CD4-positive, alpha-beta T cell treated with Interleukin-6 for 4 hours (primary cell): ENCODE measurements at regions not wholly inside any gene's neighbourhood (a gene's known extent, or its start where the extent isn't known, plus 50 kb on each side); places are given as distances from the start of the nearest gene placed in this dataset.

ENCODE experiments used
- DNase-seq: peaks from one replicate; pipeline ENCODE4 v3.0.0-alpha.2; 2020; ENCODE audit warnings: mixed read lengths

- no peak for DNase-seq
Measured at GRCh38 chr2:147548451-147548850, 296.4 kb upstream of the ACVR2A start.

- DNase-seq: no peak
Measured at GRCh38 chr2:147547440-147547839, 297.4 kb upstream of the ACVR2A start.

DNA sequence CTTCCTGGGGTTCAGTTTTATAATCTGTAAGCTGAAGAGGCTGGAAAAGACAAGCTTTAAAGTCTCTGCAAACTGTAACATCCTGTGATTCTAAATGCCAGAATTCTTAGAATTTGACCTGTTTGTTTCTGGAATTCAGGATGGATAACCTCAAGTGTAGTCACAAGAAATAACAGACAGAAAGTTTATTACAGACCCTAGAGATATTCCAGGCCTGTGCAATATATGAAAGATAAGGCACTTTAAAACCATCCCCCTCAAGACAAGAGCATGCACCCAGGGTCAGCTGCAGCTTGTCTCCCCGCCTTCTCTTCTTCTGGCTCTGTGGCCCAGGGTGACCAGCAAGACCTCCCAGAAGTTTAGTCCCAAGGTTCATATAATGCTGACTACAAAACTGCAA lies 298.7 kb upstream of the ACVR2A start:
- DNase-seq: no peak

DNA sequence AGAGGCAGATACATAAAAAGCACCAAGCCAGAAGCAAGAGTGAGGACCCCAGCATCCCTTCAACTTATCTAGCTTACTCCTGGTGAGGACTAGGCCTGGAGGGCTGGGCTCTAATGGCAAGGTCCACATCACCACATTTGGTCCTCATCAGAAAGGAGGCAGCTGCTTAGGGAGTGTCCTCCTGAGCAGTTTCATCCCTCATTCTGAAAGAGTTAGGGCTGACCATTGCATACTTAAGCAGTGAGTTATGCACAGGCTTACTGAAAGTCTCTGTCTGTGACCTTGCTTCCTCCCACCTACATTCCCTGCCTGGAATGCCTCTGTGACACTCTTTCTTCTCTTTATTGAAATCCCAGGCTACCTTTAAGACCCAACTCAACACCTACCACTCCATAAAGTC lies 301.8 kb upstream of the ACVR2A start:
- DNase-seq: no peak

DNA sequence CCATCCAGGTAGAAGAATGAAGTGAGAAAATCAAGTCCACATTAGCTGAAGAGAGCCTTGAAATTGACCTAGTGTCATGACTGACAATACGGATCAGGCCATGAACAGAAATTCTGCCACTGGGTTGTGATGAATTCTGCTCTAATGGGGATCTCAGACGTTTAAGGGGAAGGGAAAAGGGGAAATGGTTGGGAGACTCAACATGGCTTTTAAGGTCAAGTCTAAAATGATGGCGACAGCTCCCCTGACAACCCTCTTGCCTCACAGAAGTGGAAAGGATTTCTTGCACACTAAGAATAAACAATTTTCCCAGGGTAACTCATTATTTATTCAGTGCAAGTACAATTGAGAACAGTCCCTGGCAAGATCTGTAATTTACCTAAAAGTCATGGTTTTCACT lies 302.5 kb upstream of the ACVR2A start:
- no peak for DNase-seq

GRCh38 chr2:147541314-147541713 lies 303.5 kb upstream of the ACVR2A start:
- no peak for DNase-seq

GRCh38 chr2:147538821-147539220 lies 306.0 kb upstream of the ACVR2A start:
- no peak for DNase-seq

GRCh38 chr2:147538088-147538487 lies 306.7 kb upstream of the ACVR2A start:
- DNase-seq: no peak

GRCh38 chr2:147531269-147531668 lies 313.6 kb upstream of the ACVR2A start:
- no peak for DNase-seq

GRCh38 chr2:147530033-147530432 lies 314.8 kb upstream of the ACVR2A start:
- DNase-seq: no peak

DNA sequence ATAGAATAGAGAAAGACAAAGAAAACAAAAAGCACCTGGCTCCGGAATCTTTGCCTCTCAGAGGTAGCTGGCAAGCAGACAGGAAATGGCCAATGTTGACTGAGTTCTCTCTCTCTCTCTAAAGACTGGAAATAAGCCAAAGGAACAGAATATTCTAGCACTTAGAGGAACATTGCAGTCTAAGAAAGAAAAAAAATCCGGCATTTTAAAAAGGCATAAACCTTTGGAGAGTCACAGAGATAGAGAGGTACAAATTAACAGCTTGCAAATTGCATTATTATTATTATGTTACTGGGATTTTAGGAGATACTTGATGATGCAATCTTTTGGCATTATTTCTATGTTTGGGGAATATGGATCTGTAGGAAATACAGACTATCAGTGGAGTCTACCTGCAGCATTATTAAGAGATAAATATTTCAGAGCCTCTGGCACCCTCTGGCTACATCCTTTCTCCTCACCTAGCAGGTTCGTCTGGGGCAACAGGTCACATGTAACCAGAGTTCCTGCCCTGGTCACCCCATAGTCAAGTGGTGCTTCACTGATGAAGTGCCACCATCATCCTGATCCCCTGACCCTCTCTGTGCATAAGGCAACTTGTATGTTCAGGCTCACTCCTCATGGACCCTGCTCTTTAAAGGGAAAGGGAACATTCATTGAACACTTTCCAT lies 318.9 kb upstream of the ACVR2A start:
- DNase-seq: peak; percentile 18

- no peak for DNase-seq
Measured at GRCh38 chr2:147524912-147525311, 319.9 kb upstream of the ACVR2A start.

- DNase-seq: no peak
Measured at GRCh38 chr2:147523415-147523814, 321.4 kb upstream of the ACVR2A start.

GRCh38 chr2:147521936-147522335 lies 322.9 kb upstream of the ACVR2A start:
- no peak for DNase-seq

DNA sequence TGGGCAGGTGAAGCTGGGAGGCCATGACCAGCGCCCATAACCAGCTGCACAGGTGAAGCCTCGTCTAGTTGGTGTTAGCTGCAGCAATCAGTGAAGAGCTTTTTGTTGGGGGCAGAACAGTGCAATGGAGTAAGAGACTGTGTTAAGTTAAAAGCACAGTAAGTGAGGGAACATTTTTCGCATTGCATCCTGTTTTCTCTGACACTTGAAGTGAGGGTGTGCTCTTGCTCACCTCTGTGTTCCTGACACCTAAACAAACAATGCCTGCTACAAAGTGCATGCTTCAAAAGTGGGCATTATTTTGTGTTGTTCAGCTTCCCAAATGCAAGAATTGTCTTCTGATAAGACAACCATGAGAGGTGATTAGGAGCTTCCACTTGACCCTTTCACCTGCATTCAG lies 324.0 kb upstream of the ACVR2A start:
- DNase-seq: no peak

- DNase-seq: no peak
Measured at GRCh38 chr2:147519178-147519577, 325.7 kb upstream of the ACVR2A start.

- no peak for DNase-seq
Measured at GRCh38 chr2:147515213-147515612, 329.6 kb upstream of the ACVR2A start.

GRCh38 chr2:147512206-147512605 lies 332.6 kb upstream of the ACVR2A start:
- DNase-seq: no peak

DNA sequence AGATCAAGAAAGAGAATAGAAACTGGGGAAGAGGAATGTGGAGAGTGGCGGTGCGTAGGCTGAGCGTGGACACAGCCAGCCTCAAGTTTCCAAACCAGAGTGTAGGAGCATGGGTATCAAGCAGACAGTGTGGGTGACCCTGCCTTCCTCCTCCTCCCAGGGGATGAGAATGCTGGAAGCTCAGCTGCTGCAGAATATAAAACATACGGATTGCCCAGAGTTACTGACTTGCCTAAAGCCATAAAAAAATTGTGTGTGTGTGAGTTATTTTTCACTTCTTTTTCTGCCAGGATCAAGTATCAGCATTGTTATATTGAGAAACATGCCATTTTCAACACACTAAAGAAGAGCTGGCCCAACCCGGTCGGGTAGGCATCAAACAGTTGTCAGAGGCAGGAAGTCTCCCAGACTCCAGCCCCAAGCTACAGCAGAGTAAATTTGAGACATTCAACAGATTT lies 333.3 kb upstream of the ACVR2A start:
- peak; percentile 47 for DNase-seq

DNA sequence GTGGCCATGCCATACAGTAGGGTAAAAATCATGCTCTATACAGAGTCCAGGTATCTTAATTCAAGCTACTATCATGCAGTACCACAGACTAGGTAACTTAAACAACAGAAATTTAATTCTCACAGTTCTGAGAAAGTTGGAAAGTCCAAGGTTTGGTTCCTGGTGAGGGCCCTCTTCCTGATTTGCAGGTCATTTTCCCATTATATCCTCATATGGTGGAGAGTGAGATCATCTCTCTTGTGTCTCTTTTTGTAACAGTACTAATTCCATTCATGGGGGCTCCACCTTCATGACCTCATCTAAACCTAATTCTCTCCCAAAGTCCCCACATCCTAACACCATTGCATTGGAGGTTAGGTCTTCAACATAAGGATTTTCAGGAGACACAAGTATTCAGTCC lies 335.0 kb upstream of the ACVR2A start:
- no peak for DNase-seq

DNA sequence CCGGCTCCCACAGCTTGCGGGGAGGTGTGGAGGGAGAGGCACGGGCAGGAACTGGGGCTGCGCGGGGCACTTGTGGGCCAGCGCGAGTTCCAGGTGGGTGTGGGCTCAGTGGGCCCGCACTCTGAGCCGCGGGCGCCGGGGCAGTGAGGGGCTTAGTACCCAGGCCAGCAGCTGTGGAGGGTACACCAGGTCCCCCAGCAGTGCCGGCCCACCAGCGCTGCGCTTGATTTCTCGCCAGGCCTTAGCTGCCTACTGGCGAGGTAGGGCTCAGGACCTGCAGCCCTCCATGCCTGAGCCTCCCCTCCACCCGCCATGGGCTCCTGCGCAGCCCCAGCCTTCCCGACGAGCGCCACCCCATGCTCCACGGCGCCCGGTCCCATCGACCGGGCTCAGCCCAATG lies 337.9 kb upstream of the ACVR2A start:
- no peak for DNase-seq

DNA sequence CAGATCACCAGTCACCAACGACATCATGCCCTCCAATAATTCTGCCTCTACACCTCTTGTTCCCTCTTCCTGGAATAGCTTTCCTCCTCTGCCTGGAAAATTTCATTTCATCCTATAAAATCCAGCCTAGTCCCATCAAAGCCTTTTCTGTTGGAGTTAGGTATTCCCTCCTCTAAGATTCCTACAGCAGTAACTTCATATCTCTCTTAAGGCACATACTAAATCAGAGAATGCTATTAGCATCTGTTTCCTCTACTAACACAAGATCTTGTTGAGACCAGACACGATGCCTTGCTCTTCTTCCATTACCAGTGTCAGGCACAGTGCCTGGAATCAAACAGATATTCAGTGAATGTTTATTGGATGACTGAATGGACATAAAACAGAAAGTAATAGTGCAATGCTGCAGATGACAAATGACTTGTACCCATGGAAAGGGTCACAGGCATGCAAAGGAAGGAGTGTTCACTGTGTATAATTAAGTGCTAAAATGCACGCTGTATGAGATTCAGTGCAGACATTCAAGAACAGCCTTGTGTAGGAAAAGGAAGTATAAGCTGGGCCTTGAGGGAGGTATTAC lies 342.0 kb upstream of the ACVR2A start:
- DNase-seq: no peak

DNA sequence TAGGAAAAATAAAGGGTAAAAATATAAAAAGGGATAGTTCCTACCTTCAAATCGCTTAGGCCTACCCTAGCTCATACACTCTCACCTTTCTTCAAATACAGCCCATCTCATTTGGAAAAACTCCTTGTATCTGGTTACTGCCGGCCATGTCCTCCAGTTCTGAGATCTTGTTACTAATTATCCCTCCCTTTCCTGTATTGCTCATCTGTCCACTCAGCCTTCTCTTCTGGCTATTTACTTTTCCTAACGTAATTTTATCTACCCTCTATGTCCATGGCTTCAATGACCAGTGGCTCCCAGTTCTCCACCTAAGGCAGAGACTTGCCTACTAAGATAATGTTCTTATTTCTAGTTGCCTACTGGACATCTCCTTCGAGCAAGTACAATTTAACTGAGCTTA lies 342.9 kb upstream of the ACVR2A start:
- no peak for DNase-seq

DNA sequence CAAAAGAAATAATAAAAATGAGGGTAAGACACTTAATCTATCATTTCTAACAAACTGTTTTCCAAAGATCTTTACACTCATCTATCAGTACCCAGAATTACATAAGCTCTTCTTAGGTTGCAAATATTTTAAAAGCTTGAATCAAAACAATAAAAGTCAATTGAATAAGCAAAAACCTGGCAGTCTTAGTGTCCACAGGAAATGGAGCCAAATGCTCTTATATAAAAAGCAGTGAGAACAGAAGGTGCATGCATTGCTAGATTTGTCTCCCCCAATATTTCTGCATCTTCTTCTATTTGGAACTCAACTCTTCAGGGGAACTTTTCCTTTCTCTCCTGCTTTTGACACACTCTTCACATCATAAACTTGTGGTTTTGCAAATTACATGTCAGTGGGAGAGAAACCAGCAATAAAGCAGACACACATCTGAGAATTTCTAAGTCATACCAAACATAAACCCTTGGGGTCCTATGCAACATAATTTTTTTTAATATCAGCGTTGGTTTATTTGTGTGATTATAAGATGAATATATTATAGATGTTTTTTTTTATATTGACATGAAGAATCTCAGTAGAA lies 343.9 kb upstream of the ACVR2A start:
- DNase-seq: no peak

DNA sequence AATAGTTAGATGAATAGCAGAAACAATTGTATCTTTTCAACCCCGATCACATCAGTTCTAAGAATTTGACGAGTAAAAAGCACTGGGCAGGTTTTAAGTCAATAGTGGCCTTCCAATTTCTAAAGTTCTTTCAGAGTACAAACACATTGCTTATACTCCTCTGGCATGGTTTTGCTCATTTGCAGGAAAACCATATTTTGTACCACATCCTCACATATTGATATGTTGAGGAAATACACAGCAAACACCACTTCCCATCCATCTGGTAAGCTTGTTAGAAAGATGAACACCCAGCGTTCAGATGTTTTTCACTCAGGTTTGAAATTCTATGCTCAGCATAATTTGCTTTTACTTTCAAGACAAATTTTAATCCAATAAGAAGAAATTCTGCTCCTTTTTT lies 344.6 kb upstream of the ACVR2A start:
- no peak for DNase-seq
